ENCODE measurements at regions not wholly inside any gene's neighbourhood (a gene's known extent, or its start where the extent isn't known, plus 50 kb on each side); places are given as distances from the start of the nearest gene placed in this dataset.

- Histone ChIP-seq H3K36me3 (ENCODE audit: insufficient read depth, low read length) (no peaks in the 10 kb centered on the region), H3K9me3 (ENCODE audit: low read length) (no peaks in the 10 kb centered on the region), H3K4me2 (ENCODE audit: low read depth, low read length, poor library complexity, severe bottlenecking) (no peak overlapping the region), H3K9me2 (replicated peaks; ENCODE audit: insufficient read depth, low read length) (no peaks in the 10 kb centered on the region), H3K27ac (ENCODE audit: low read length) (no peak overlapping the region), H3K27me3 (ENCODE audit: low read length) (no peaks in the 10 kb centered on the region), H3K4me3 (ENCODE audit: low read length) (no peak overlapping the region), H4K20me1 (ENCODE audit: insufficient read depth, low read depth, low read length) (no peaks in the 10 kb centered on the region), H3K4me1 (ENCODE audit: low read length) (no peaks in the 10 kb centered on the region), H3K9ac (ENCODE audit: low read length) (no peak overlapping the region), H3K79me2 (ENCODE audit: low read length) (no peaks in the 10 kb centered on the region), H2AFZ (ENCODE audit: low read length) (no peak overlapping the region)
- no peak for DNase-seq
These were observed 465.0 kb downstream of the ZEB2 start for GRCh38 chr2:144054911-144055310.

GRCh38 chr2:144052083-144052482 lies 467.8 kb downstream of the ZEB2 start:
- Histone ChIP-seq H3K9ac (ENCODE audit: low read length) (no peak overlapping the region), H3K36me3 (ENCODE audit: insufficient read depth, low read length) (no peaks in the 10 kb centered on the region), H3K4me3 (ENCODE audit: low read length) (no peak overlapping the region)

GRCh38 chr2:144049137-144049536 lies 470.8 kb downstream of the ZEB2 start:
- Histone ChIP-seq H3K9me2 (replicated peaks; ENCODE audit: insufficient read depth, low read length) (no peaks in the 10 kb centered on the region), H3K27ac (ENCODE audit: low read length) (no peak overlapping the region), H3K4me3 (ENCODE audit: low read length) (no peak overlapping the region), H4K20me1 (ENCODE audit: insufficient read depth, low read depth, low read length) (no peaks in the 10 kb centered on the region), H3K4me2 (ENCODE audit: low read depth, low read length, poor library complexity, severe bottlenecking) (no peak overlapping the region), H3K36me3 (ENCODE audit: insufficient read depth, low read length) (no peaks in the 10 kb centered on the region), H3K9ac (ENCODE audit: low read length) (no peak overlapping the region), H3K9me3 (ENCODE audit: low read length) (no peaks in the 10 kb centered on the region), H2AFZ (ENCODE audit: low read length) (no peak overlapping the region), H3K4me1 (ENCODE audit: low read length) (no peaks in the 10 kb centered on the region; the same call in 1 of the 2 replicates), H3K27me3 (ENCODE audit: low read length) (no peaks in the 10 kb centered on the region), H3K79me2 (ENCODE audit: low read length) (no peaks in the 10 kb centered on the region)
- DNase-seq: no peak

More at GRCh38 chr2:144052083-144052482, 467.8 kb downstream of the ZEB2 start:
- no peaks in the 10 kb centered on the region for H3K9me2 ChIP-seq (replicated peaks; ENCODE audit: insufficient read depth, low read length)
- no peaks in the 10 kb centered on the region for H3K27me3 ChIP-seq (ENCODE audit: low read length)
- no peaks in the 10 kb centered on the region for H3K79me2 ChIP-seq (ENCODE audit: low read length)
- no peak overlapping the region for H3K27ac ChIP-seq (ENCODE audit: low read length)
- no peak overlapping the region for H2AFZ ChIP-seq (ENCODE audit: low read length)
- H3K4me2 ChIP-seq (ENCODE audit: low read depth, low read length, poor library complexity, severe bottlenecking): no peak overlapping the region
- no peaks in the 10 kb centered on the region; the same call in 1 of the 2 replicates for H3K4me1 ChIP-seq (ENCODE audit: low read length)
- no peaks in the 10 kb centered on the region for H3K9me3 ChIP-seq (ENCODE audit: low read length)
- DNase-seq: no peak
- no peaks in the 10 kb centered on the region for H4K20me1 ChIP-seq (ENCODE audit: insufficient read depth, low read depth, low read length)

GRCh38 chr2:144048631-144049060 lies 471.3 kb downstream of the ZEB2 start:
- H3K4me2 ChIP-seq (ENCODE audit: low read depth, low read length, poor library complexity, severe bottlenecking): no peak overlapping the region
- H3K9me3 ChIP-seq (ENCODE audit: low read length): no peaks in the 10 kb centered on the region
- no peak for DNase-seq
- H3K9me2 ChIP-seq (replicated peaks; ENCODE audit: insufficient read depth, low read length): no peaks in the 10 kb centered on the region
- H3K4me3 ChIP-seq (ENCODE audit: low read length): no peak overlapping the region
- no peaks in the 10 kb centered on the region for H3K27me3 ChIP-seq (ENCODE audit: low read length)
- no peaks in the 10 kb centered on the region for H3K79me2 ChIP-seq (ENCODE audit: low read length)
- no peak overlapping the region for H3K9ac ChIP-seq (ENCODE audit: low read length)
- no peak overlapping the region for H3K27ac ChIP-seq (ENCODE audit: low read length)
- H2AFZ ChIP-seq (ENCODE audit: low read length): no peak overlapping the region
- H3K4me1 ChIP-seq (ENCODE audit: low read length): no peaks in the 10 kb centered on the region; the same call in 1 of the 2 replicates
- H3K36me3 ChIP-seq (ENCODE audit: insufficient read depth, low read length): no peaks in the 10 kb centered on the region
- no peaks in the 10 kb centered on the region for H4K20me1 ChIP-seq (ENCODE audit: insufficient read depth, low read depth, low read length)

GRCh38 chr2:144042751-144043150 lies 477.2 kb downstream of the ZEB2 start:
- Histone ChIP-seq H3K9ac (ENCODE audit: low read length) (no peak overlapping the region), H3K27me3 (ENCODE audit: low read length) (no peaks in the 10 kb centered on the region), H3K4me3 (ENCODE audit: low read length) (no peak overlapping the region), H4K20me1 (ENCODE audit: insufficient read depth, low read depth, low read length) (no peaks in the 10 kb centered on the region), H3K4me2 (ENCODE audit: low read depth, low read length, poor library complexity, severe bottlenecking) (no peak overlapping the region), H3K36me3 (ENCODE audit: insufficient read depth, low read length) (no peaks in the 10 kb centered on the region), H3K9me2 (replicated peaks; ENCODE audit: insufficient read depth, low read length) (no peaks in the 10 kb centered on the region), H3K79me2 (ENCODE audit: low read length) (no peaks in the 10 kb centered on the region), H2AFZ (ENCODE audit: low read length) (no peak overlapping the region), H3K4me1 (ENCODE audit: low read length) (no peaks in the 10 kb centered on the region), H3K27ac (ENCODE audit: low read length) (no peak overlapping the region), H3K9me3 (ENCODE audit: low read length) (no peaks in the 10 kb centered on the region)
- DNase-seq: no peak

- H3K27ac ChIP-seq (ENCODE audit: low read length): no peak overlapping the region
- H3K9me2 ChIP-seq (replicated peaks; ENCODE audit: insufficient read depth, low read length): no peaks in the 10 kb centered on the region
- H3K4me3 ChIP-seq (ENCODE audit: low read length): no peak overlapping the region
- no peaks in the 10 kb centered on the region for H3K4me1 ChIP-seq (ENCODE audit: low read length)
- no peak for DNase-seq
- H4K20me1 ChIP-seq (ENCODE audit: insufficient read depth, low read depth, low read length): no peaks in the 10 kb centered on the region
- H3K4me2 ChIP-seq (ENCODE audit: low read depth, low read length, poor library complexity, severe bottlenecking): no peak overlapping the region
- H3K27me3 ChIP-seq (ENCODE audit: low read length): no peaks in the 10 kb centered on the region
- no peaks in the 10 kb centered on the region for H3K36me3 ChIP-seq (ENCODE audit: insufficient read depth, low read length)
- H3K9me3 ChIP-seq (ENCODE audit: low read length): no peaks in the 10 kb centered on the region
- H2AFZ ChIP-seq (ENCODE audit: low read length): no peak overlapping the region
- H3K9ac ChIP-seq (ENCODE audit: low read length): no peak overlapping the region
- no peaks in the 10 kb centered on the region for H3K79me2 ChIP-seq (ENCODE audit: low read length)
These were observed 478.3 kb downstream of the ZEB2 start for GRCh38 chr2:144041612-144042011.

- no peaks in the 10 kb centered on the region for H4K20me1 ChIP-seq (ENCODE audit: insufficient read depth, low read depth, low read length)
- no peaks in the 10 kb centered on the region for H3K79me2 ChIP-seq (ENCODE audit: low read length)
- no peak overlapping the region for H3K4me3 ChIP-seq (ENCODE audit: low read length)
- H3K9ac ChIP-seq (ENCODE audit: low read length): no peak overlapping the region
- no peaks in the 10 kb centered on the region for H3K36me3 ChIP-seq (ENCODE audit: insufficient read depth, low read length)
- no peaks in the 10 kb centered on the region for H3K9me2 ChIP-seq (replicated peaks; ENCODE audit: insufficient read depth, low read length)
- no peaks in the 10 kb centered on the region for H3K4me1 ChIP-seq (ENCODE audit: low read length)
- no peaks in the 10 kb centered on the region for H3K9me3 ChIP-seq (ENCODE audit: low read length)
- H3K4me2 ChIP-seq (ENCODE audit: low read depth, low read length, poor library complexity, severe bottlenecking): no peak overlapping the region
- no peaks in the 10 kb centered on the region for H3K27me3 ChIP-seq (ENCODE audit: low read length)
- DNase-seq: no peak
- no peak overlapping the region for H3K27ac ChIP-seq (ENCODE audit: low read length)
- H2AFZ ChIP-seq (ENCODE audit: low read length): no peak overlapping the region
These were observed 479.1 kb downstream of the ZEB2 start for GRCh38 chr2:144040834-144041233.

GRCh38 chr2:144032566-144032965 lies 487.4 kb downstream of the ZEB2 start:
- no peaks in the 10 kb centered on the region for H3K4me1 ChIP-seq (ENCODE audit: low read length)
- H3K36me3 ChIP-seq (ENCODE audit: insufficient read depth, low read length): no peaks in the 10 kb centered on the region
- no peaks in the 10 kb centered on the region for H4K20me1 ChIP-seq (ENCODE audit: insufficient read depth, low read depth, low read length)
- no peak overlapping the region for H2AFZ ChIP-seq (ENCODE audit: low read length)
- no peaks in the 10 kb centered on the region; the same call in 1 of the 2 replicates for H3K9me2 ChIP-seq (replicated peaks; ENCODE audit: insufficient read depth, low read length)
- H3K27me3 ChIP-seq (ENCODE audit: low read length): no peaks in the 10 kb centered on the region
- H3K9me3 ChIP-seq (ENCODE audit: low read length): no peaks in the 10 kb centered on the region
- H3K4me2 ChIP-seq (ENCODE audit: low read depth, low read length, poor library complexity, severe bottlenecking): no peak overlapping the region
- no peaks in the 10 kb centered on the region for H3K79me2 ChIP-seq (ENCODE audit: low read length)
- H3K4me3 ChIP-seq (ENCODE audit: low read length): no peak overlapping the region
- H3K27ac ChIP-seq (ENCODE audit: low read length): no peak overlapping the region
- no peak for DNase-seq
- H3K9ac ChIP-seq (ENCODE audit: low read length): no peak overlapping the region

GRCh38 chr2:144030791-144031190 lies 489.1 kb downstream of the ZEB2 start:
- H4K20me1 ChIP-seq (ENCODE audit: insufficient read depth, low read depth, low read length): no peaks in the 10 kb centered on the region
- DNase-seq: no peak
- no peak overlapping the region for H3K9ac ChIP-seq (ENCODE audit: low read length)
- H3K36me3 ChIP-seq (ENCODE audit: insufficient read depth, low read length): no peaks in the 10 kb centered on the region
- no peak overlapping the region for H2AFZ ChIP-seq (ENCODE audit: low read length)
- no peak overlapping the region for H3K4me3 ChIP-seq (ENCODE audit: low read length)
- no peaks in the 10 kb centered on the region for H3K4me1 ChIP-seq (ENCODE audit: low read length)
- no peaks in the 10 kb centered on the region for H3K9me3 ChIP-seq (ENCODE audit: low read length)
- H3K9me2 ChIP-seq (replicated peaks; ENCODE audit: insufficient read depth, low read length): no peaks in the 10 kb centered on the region; the same call in 1 of the 2 replicates
- no peak overlapping the region for H3K4me2 ChIP-seq (ENCODE audit: low read depth, low read length, poor library complexity, severe bottlenecking)
- H3K27me3 ChIP-seq (ENCODE audit: low read length): no peaks in the 10 kb centered on the region
- no peaks in the 10 kb centered on the region for H3K79me2 ChIP-seq (ENCODE audit: low read length)
- H3K27ac ChIP-seq (ENCODE audit: low read length): no peak overlapping the region
